BLaER1 (cell line): ENCODE measurements at regions not wholly inside any gene's neighbourhood (a gene's known extent, or its start where the extent isn't known, plus 50 kb on each side); places are given as distances from the start of the nearest gene placed in this dataset.

Experiments
- H3K27ac ChIP-seq: shearing (Covaris generic); formaldehyde crosslinking; 2 replicates; pipeline ENCODE4 v1.8.1; 2022
- H3K27me3 ChIP-seq: shearing (Covaris generic); formaldehyde crosslinking; 2 replicates; pipeline ENCODE4 v1.8.1; 2022
- H3K36me3 ChIP-seq: shearing (Covaris generic); formaldehyde crosslinking; 2 replicates; pipeline ENCODE4 v1.8.1; 2022
- H3K4me1 ChIP-seq: shearing (Covaris generic); formaldehyde crosslinking; 2 replicates; pipeline ENCODE4 v1.8.1; 2022
- H3K4me2 ChIP-seq: shearing (Covaris generic); formaldehyde crosslinking; 2 replicates; pipeline ENCODE4 v1.8.1; 2022
- H3K4me3 ChIP-seq: shearing (Covaris generic); formaldehyde crosslinking; 2 replicates; pipeline ENCODE4 v1.8.1; 2022
- H3K9ac ChIP-seq: shearing (Covaris generic); formaldehyde crosslinking; 2 replicates; pipeline ENCODE4 v1.8.1; 2022
- H3K9me3 ChIP-seq: shearing (Covaris generic); formaldehyde crosslinking; 2 replicates; pipeline ENCODE4 v1.8.1; 2022
- H4K20me1 ChIP-seq: shearing (Covaris generic); formaldehyde crosslinking; 2 replicates; pipeline ENCODE4 v1.8.1; 2022
- Cebpa-rat ChIP-seq: shearing (Covaris generic); IDR thresholded peaks from 2 replicates; pipeline ENCODE4 v1.8.1; 2022

DNA sequence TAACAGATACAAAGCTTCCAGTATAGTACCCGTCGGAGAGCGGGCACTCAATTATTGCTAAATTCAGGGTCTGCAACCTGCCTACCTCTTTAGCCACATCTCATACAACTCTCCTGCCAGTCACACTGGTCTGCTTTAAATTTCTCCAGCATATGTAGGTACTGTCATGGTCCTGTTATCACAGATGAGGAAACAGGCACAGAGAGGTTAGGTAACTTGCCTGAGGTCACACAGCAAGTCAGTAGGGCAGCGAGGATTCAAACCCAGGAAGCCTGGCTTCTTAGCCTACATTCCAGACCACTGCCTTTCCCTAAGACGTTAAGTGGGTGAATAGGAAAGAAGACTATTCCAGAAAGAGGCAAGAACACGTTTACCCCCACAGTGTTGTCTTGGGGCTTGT, 186.0 kb upstream of the NFIB start:
- no peak overlapping the region for H3K9ac ChIP-seq
- H3K4me2 ChIP-seq: no peak overlapping the region
- H3K4me1 ChIP-seq: peaks cover 12% of the 10 kb centered on the region
- H3K4me3 ChIP-seq: no peak overlapping the region
- H3K9me3 ChIP-seq: no peaks in the 10 kb centered on the region
- no peaks in the 10 kb centered on the region for H4K20me1 ChIP-seq
- H3K27me3 ChIP-seq: no peaks in the 10 kb centered on the region
- no peak overlapping the region for H3K27ac ChIP-seq
- TF ChIP-seq Cebpa-rat: no peak
- no peaks in the 10 kb centered on the region for H3K36me3 ChIP-seq

DNA sequence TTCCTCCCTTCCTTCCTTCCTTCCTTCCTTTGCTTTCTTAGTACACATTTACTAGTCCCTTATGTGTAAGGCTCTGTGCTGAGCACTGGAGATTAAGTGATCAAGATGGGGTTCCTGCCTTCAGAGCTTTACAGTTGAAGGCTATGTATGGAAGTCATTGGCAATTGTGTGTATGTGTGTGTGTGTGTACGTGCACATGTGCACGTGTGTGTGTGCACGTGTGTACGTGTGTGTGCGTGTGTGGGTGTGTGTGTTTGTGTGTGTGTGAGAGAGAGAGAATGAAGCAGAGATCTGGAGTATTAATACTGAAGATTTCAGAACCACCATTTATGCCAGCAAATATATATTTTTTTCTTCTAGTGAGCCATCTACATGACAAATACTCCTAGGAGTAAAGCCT, 184.9 kb upstream of the NFIB start:
- H3K4me1 ChIP-seq: peaks cover 12% of the 10 kb centered on the region
- H3K4me2 ChIP-seq: no peak overlapping the region
- H3K9ac ChIP-seq: no peak overlapping the region
- H4K20me1 ChIP-seq: no peaks in the 10 kb centered on the region
- no peak overlapping the region for H3K27ac ChIP-seq
- no peaks in the 10 kb centered on the region for H3K36me3 ChIP-seq
- no peaks in the 10 kb centered on the region for H3K9me3 ChIP-seq
- TF ChIP-seq Cebpa-rat: no peak
- H3K27me3 ChIP-seq: no peaks in the 10 kb centered on the region
- no peak overlapping the region for H3K4me3 ChIP-seq

DNA sequence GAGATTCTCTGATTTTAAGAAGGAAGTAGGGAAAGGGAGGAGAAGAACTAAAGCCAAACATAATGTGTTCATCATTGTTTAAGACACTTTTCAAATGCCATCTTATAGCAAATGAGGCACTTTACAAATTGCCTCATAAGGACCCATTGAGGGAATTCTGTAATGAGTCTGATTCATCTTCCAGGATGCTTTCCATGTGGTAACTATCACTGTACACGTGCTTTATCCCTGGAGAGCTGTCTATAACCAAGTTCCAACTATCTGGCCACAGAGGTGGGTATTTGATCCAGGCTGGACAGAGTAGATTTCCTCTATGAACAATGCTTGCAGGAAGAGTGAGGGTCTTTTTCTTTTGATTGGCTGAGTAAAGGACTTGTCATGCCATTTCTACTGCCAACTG, 183.5 kb upstream of the NFIB start:
- H3K36me3 ChIP-seq: no peaks in the 10 kb centered on the region
- no peaks in the 10 kb centered on the region for H3K27me3 ChIP-seq
- no peaks in the 10 kb centered on the region for H4K20me1 ChIP-seq
- H3K9me3 ChIP-seq: no peaks in the 10 kb centered on the region
- no peak for TF ChIP-seq Cebpa-rat
- H3K9ac ChIP-seq: no peak overlapping the region
- no peak overlapping the region for H3K4me3 ChIP-seq
- no peak overlapping the region for H3K27ac ChIP-seq
- H3K4me2 ChIP-seq: no peak overlapping the region
- H3K4me1 ChIP-seq: peaks cover 12% of the 10 kb centered on the region

DNA sequence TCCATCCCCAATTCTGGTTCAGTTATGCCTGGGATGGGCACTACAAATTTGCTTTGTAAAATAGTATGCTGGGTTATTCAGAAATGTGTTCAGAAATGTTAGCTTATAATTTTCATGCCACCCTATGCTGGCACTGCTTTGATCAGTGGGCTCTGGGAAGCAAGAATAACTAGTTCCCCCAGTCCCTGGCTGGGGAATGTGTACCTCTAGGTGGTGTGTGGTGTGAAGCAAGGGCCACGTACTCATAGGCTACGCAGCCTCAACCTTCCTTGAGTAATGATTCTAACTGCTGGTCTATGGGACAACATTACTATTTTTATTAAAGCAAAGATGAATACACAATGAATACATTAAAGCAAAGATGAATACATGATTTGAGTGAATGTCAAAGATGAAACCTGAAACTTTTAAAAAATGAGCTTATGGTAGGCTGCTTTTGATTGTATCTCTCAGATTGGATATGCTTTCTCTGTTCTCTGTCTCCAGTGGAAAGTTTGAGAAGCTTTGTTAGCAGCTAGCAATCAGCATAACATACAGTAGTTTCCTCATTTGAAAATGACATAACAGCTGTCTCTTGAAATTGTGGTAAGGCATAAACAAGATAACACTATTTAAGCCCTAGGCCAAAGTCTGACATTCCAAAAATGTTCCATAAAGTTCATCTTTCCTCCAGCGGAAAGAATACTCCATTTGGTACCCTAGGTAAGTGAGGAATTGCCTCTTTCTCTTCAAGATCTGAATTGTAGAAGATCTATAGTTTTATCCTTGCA, 174.7 kb upstream of the NFIB start:
- H3K4me1 ChIP-seq: no peaks in the 10 kb centered on the region
- H3K4me2 ChIP-seq: no peak overlapping the region
- H3K36me3 ChIP-seq: no peaks in the 10 kb centered on the region
- H4K20me1 ChIP-seq: no peaks in the 10 kb centered on the region
- no peak overlapping the region for H3K9ac ChIP-seq
- H3K27ac ChIP-seq: no peak overlapping the region
- no peaks in the 10 kb centered on the region for H3K9me3 ChIP-seq
- TF ChIP-seq Cebpa-rat: no peak
- H3K4me3 ChIP-seq: no peak overlapping the region
- H3K27me3 ChIP-seq: no peaks in the 10 kb centered on the region

DNA sequence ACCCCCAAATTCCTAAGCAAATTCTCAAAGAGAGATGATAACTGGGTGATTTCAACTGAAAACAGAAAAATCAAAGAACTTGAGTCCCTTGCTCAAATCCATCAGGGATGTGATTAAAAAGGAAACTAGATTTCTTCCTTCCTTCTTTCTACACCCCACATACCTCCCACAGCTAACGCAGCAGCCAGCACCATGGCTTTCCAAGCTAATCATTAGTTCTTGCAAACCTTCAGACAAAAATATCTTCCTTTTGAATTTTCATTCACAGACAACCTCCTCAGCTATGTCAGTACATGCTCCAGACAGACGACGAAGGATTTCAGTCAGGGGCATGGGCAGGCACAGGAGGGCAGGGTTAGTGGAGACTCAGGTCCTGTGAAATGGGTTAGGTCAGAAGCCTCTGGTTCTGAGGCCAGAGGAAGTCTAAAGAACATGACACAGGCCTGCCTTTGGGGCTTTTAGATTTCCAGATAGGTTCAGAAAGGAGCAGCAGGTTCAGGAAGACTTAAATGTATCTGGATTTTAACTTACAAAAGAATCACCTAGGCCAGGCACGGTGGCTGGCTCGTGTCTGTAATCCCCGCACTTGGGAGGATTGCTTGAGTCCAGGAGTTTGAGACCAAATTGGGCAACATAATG, 173.7 kb upstream of the NFIB start:
- Histone ChIP-seq H3K27ac (no peak overlapping the region), H3K4me3 (no peak overlapping the region), H3K4me1 (no peaks in the 10 kb centered on the region), H3K27me3 (no peaks in the 10 kb centered on the region), H3K4me2 (no peak overlapping the region), H4K20me1 (no peaks in the 10 kb centered on the region), H3K9ac (no peak overlapping the region), H3K36me3 (no peaks in the 10 kb centered on the region), H3K9me3 (no peaks in the 10 kb centered on the region)
- no peak for TF ChIP-seq Cebpa-rat

DNA sequence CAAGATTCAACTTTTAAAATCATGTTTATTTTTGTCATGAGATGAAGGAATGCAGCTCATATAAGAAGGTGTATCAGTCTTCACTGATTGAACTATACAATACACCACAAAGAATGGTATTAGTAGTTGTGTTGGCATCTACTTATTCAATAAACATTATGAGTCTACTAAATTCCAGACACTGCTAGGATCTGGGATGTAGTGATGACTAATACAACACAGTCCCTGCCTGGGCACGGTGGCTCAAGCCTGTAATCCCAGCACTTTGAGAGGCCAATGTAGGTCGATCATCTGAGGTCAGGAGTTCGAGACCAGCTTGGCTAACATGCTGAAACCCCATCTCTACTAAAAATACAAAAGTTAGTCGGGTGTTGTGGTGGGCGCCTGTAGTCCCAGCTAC, 171.4 kb upstream of the NFIB start:
- H3K9me3 ChIP-seq: no peaks in the 10 kb centered on the region
- H4K20me1 ChIP-seq: no peaks in the 10 kb centered on the region
- no peak overlapping the region for H3K9ac ChIP-seq
- no peaks in the 10 kb centered on the region for H3K4me1 ChIP-seq
- no peaks in the 10 kb centered on the region for H3K36me3 ChIP-seq
- TF ChIP-seq Cebpa-rat: no peak
- no peak overlapping the region for H3K4me3 ChIP-seq
- no peak overlapping the region for H3K27ac ChIP-seq
- no peaks in the 10 kb centered on the region for H3K27me3 ChIP-seq
- no peak overlapping the region for H3K4me2 ChIP-seq

DNA sequence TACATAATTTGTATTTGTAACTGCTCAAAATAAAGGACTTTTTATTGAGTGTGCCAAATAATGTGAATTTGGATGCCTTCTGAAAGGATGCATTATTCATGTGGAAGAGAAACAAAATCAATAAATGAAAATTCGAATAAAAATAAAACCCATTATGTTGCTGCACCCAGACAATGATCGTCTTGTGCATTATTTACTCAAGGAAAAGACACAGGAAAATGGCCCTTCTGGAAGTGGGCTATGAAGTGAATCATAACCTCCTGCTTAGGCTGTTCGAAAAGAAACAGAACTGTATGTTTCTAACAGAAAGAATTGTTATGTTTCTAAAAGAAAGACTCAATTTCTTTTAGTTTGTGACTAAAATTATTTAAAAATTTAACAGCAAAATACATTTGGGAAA, 168.9 kb upstream of the NFIB start:
- Histone ChIP-seq H3K9ac (no peak overlapping the region), H3K4me1 (no peaks in the 10 kb centered on the region), H4K20me1 (no peaks in the 10 kb centered on the region), H3K27me3 (no peaks in the 10 kb centered on the region), H3K36me3 (no peaks in the 10 kb centered on the region), H3K27ac (no peak overlapping the region), H3K4me3 (no peak overlapping the region), H3K4me2 (no peak overlapping the region), H3K9me3 (no peaks in the 10 kb centered on the region)
- no peak for TF ChIP-seq Cebpa-rat

DNA sequence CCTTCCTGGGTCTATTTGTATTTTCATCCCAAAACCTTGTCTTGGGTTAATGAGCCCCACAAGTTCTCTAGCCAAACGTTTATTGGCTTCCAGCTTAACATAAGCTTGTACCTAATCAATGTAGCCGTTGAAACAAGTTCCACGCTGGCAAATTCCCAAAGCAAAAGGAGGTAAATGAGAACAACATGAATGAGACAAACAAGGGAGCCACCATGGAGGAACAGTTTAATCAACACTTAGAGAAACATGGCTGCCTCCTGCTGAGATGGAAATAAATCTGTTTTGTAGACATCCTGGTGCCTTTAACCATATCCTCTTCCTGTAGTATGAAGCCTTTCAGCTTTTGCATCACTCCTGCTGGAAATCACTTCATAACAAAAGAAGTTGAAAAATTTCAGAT, 166.6 kb upstream of the NFIB start:
- no peaks in the 10 kb centered on the region for H3K36me3 ChIP-seq
- H3K4me3 ChIP-seq: no peak overlapping the region
- no peak overlapping the region for H3K9ac ChIP-seq
- no peaks in the 10 kb centered on the region for H3K27me3 ChIP-seq
- no peak overlapping the region for H3K27ac ChIP-seq
- H4K20me1 ChIP-seq: no peaks in the 10 kb centered on the region
- no peaks in the 10 kb centered on the region for H3K4me1 ChIP-seq
- TF ChIP-seq Cebpa-rat: no peak
- no peaks in the 10 kb centered on the region for H3K9me3 ChIP-seq
- no peak overlapping the region for H3K4me2 ChIP-seq

DNA sequence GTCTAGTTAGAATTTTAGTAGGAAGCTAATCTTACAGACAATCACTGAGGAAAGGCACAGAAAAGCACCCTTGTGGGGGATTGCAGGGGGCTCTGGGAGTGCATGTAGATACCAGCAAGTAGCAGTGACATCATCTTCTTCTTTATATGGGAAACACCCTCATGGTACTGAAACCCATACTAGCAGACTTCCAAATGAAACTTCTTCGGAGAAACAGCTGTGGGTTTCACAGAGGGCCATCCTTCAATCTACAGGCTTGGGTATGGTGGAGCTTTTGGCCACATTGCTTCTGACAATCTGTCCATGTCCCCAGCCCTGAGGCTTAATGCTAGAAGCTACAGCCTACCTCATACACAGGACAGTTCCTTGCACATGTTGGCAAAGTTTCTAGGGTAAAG, 165.2 kb upstream of the NFIB start:
- Histone ChIP-seq H3K9ac (no peak overlapping the region), H3K36me3 (no peaks in the 10 kb centered on the region), H3K27ac (no peak overlapping the region), H3K4me2 (no peak overlapping the region), H3K4me1 (no peaks in the 10 kb centered on the region), H3K9me3 (no peaks in the 10 kb centered on the region), H3K27me3 (no peaks in the 10 kb centered on the region), H4K20me1 (no peaks in the 10 kb centered on the region), H3K4me3 (no peak overlapping the region)
- no peak for TF ChIP-seq Cebpa-rat

DNA sequence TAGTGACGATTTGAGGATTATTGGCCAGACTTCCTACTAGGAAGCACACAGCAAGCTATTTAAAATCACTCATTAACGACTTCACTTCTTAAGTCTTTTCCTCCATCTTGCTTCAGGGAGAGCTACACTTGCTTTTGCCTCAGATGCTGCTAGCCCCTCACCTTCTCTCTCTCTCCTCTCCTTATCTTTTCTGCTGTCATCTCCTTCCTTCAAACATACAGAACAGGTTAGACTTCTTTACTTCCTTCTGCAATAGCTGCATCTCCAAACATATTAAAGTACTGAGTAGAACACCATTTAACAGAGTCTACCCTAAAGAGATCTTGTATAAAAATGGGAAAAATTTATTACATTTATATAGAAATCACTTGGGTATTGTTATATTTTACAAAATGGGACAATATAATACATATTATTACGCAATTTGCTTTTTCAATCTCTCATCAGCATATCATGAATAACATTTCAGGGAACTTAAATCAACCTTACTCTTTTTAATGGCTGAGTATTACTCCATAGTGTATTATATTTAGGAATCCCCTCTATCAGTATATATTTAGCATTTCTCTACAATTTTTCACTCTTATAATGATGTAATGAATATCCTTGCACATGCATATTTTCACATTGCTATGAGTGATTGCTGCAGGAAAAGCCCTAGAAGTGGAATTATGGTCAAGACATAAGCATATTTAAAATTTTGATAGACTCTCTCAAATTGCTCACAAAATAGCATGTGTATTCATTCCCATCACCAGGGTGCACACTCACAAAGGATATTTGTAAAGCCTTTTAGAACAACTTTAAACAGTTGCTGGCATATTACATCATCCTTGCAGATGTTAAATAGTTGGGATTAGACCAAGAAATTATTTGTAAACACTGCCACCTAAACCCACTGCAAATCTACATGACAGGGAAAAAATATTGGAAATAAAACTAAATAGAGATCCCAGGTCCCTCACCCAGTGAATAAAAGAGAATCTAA, 164.5 kb upstream of the NFIB start:
- no peaks in the 10 kb centered on the region for H3K36me3 ChIP-seq
- no peaks in the 10 kb centered on the region for H3K9me3 ChIP-seq
- H3K9ac ChIP-seq: no peak overlapping the region
- H4K20me1 ChIP-seq: no peaks in the 10 kb centered on the region
- H3K27ac ChIP-seq: no peak overlapping the region
- no peaks in the 10 kb centered on the region for H3K27me3 ChIP-seq
- no peak overlapping the region for H3K4me3 ChIP-seq
- no peak overlapping the region for H3K4me2 ChIP-seq
- no peak for TF ChIP-seq Cebpa-rat
- no peaks in the 10 kb centered on the region for H3K4me1 ChIP-seq
